Trophoblast cell (in vitro differentiated cells and primary cell): ENCODE measurements at regions not wholly inside any gene's neighbourhood (a gene's known extent, or its start where the extent isn't known, plus 50 kb on each side); places are given as distances from the start of the nearest gene placed in this dataset.

Experiments
- DNase-seq, 2 donors: peaks; one replicate each; pipeline ENCODE4 v3.0.0-alpha.2; 2016
- H2AFZ ChIP-seq: 2 replicates; pipeline ENCODE4 v1.6.1; 2013; ENCODE audit warnings: low read length, moderate library complexity, mild to moderate bottlenecking; ENCODE audit not compliant: insufficient read depth, poor library complexity
- H2AK5ac ChIP-seq: 2 replicates; pipeline ENCODE4 v1.6.1; 2013; ENCODE audit warnings: mild to moderate bottlenecking, low read length
- H2BK120ac ChIP-seq: 2 replicates; pipeline ENCODE4 v1.6.1; 2013; ENCODE audit warnings: low read length, mild to moderate bottlenecking, moderate library complexity; ENCODE audit not compliant: insufficient read depth, poor library complexity
- H2BK12ac ChIP-seq: 2 replicates; pipeline ENCODE4 v1.6.1; 2013; ENCODE audit warnings: mild to moderate bottlenecking, low read length, moderate library complexity
- H2BK5ac ChIP-seq: 2 replicates; pipeline ENCODE4 v1.6.1; 2013; ENCODE audit warnings: low read length, low read depth, moderate library complexity, mild to moderate bottlenecking; ENCODE audit not compliant: poor library complexity
- H3K14ac ChIP-seq: 2 replicates; pipeline ENCODE4 v1.6.1; 2013; ENCODE audit warnings: mild to moderate bottlenecking, low read length
- H3K18ac ChIP-seq: 2 replicates; pipeline ENCODE4 v1.6.1; 2013; ENCODE audit warnings: mild to moderate bottlenecking, low read length
- H3K23ac ChIP-seq: 2 replicates; pipeline ENCODE4 v1.6.1; 2013; ENCODE audit warnings: low read length
- H3K27ac ChIP-seq: 2 replicates; pipeline ENCODE4 v1.5.1; 2013; ENCODE audit warnings: low read depth, mild to moderate bottlenecking, inconsistent platforms, low read length, moderate library complexity
- H3K27me3 ChIP-seq: 2 replicates; pipeline ENCODE4 v1.6.1; 2013; ENCODE audit warnings: inconsistent platforms, mild to moderate bottlenecking, low read length, moderate library complexity; ENCODE audit not compliant: insufficient read depth
- H3K36me3 ChIP-seq, 2 experiments: 1 replicate in 1 of 2; 2 replicates in 1 of 2; pipeline ENCODE4 v1.6.1; 2013; ENCODE audit warnings: low read length in 2 of 2, mild to moderate bottlenecking in 2 of 2, moderate library complexity in 1 of 2; ENCODE audit not compliant: insufficient read depth in 2 of 2, control insufficient read depth in 1 of 2
- H3K4ac ChIP-seq: 2 replicates; pipeline ENCODE4 v1.6.1; 2013; ENCODE audit warnings: low read depth, mild to moderate bottlenecking, low read length, moderate library complexity
- H3K4me1 ChIP-seq, 2 experiments: 1 replicate in 1 of 2; 2 replicates in 1 of 2; pipeline ENCODE4 v1.6.1; 2013; ENCODE audit warnings: low read length in 2 of 2, mild to moderate bottlenecking in 2 of 2, moderate library complexity in 1 of 2; ENCODE audit not compliant: insufficient read depth in 2 of 2, control insufficient read depth in 1 of 2
- H3K4me2 ChIP-seq: 2 replicates; pipeline ENCODE4 v1.6.1; 2013; ENCODE audit warnings: inconsistent platforms, mild to moderate bottlenecking, low read length, moderate library complexity
- H3K4me3 ChIP-seq: 2 replicates; pipeline ENCODE4 v1.5.1; 2013; ENCODE audit warnings: mild to moderate bottlenecking, low read depth, low read length, inconsistent platforms
- H3K79me1 ChIP-seq: one replicate; pipeline ENCODE4 v1.6.1; 2013; ENCODE audit warnings: low read length
- H3K79me2 ChIP-seq: 2 replicates; pipeline ENCODE4 v1.6.1; 2013; ENCODE audit warnings: low read length, mild to moderate bottlenecking; ENCODE audit not compliant: control insufficient read depth, insufficient read depth, poor library complexity
- H3K9ac ChIP-seq: 2 replicates; pipeline ENCODE4 v1.6.1; 2013; ENCODE audit warnings: mild to moderate bottlenecking, low read length
- H3K9me3 ChIP-seq: 2 replicates; pipeline ENCODE4 v1.6.1; 2013; ENCODE audit warnings: low read depth, mild to moderate bottlenecking, control low read depth, inconsistent platforms, low read length; ENCODE audit not compliant: insufficient read depth
- H4K12ac ChIP-seq: 2 replicates; pipeline ENCODE4 v1.6.1; 2013; ENCODE audit warnings: low read depth, mild to moderate bottlenecking, low read length, moderate library complexity
- H4K8ac ChIP-seq: 2 replicates; pipeline ENCODE4 v1.6.1; 2013; ENCODE audit warnings: low read depth, mild to moderate bottlenecking, low read length, moderate library complexity
- H4K91ac ChIP-seq: one replicate; pipeline ENCODE4 v1.6.1; 2013; ENCODE audit warnings: low read depth, mild to moderate bottlenecking, low read length, moderate library complexity
- WGBS: extraction: QIAGEN DNeasy Blood & Tissue Kit; methylation state at CpG from one replicate; pipeline ENCODE4 v1.1.7; 2013; ENCODE audit warnings: missing lambda C conversion rate; ENCODE audit not compliant: insufficient read length, insufficient coverage; ENCODE audit errors: extremely low coverage; 5-methylcytosine and 5-hydroxymethylcytosine counted together

DNA sequence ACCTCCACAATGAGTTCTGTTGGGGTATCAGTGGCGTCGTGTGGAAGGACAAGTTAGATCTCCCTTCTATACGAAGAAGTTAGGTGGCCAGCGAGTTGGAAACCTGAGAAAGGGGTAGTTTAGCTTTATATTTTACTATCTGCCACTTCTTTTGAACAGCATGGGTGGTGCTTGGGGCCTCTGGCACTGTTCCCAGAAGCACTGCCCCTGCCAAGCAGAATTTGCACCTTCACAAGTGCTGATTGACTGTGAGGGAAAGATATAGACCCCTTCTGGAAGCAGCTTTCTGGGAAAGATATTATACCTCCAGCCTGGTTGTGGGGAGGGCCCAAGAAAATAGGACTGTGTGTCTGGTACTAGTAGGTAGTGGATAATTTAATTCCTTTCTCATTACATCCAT lies 246.9 kb downstream of the FBXO8 start:
- H3K4me2 ChIP-seq: no peak overlapping the region
- no peak overlapping the region for H4K8ac ChIP-seq
- no peak overlapping the region for H4K12ac ChIP-seq
- H2AFZ ChIP-seq: no peak overlapping the region
- H3K23ac ChIP-seq: no peak overlapping the region
- H3K27ac ChIP-seq: no peak overlapping the region
- H3K14ac ChIP-seq: no peak overlapping the region
- no peak overlapping the region for H2BK120ac ChIP-seq
- no CpG with 5 or more reads among the region's 4 CpGs for WGBS
- H3K9me3 ChIP-seq: no peaks in the 10 kb centered on the region
- H3K4me1 ChIP-seq: no peaks in the 10 kb centered on the region
- no peak overlapping the region for H3K18ac ChIP-seq
- H2AK5ac ChIP-seq: no peak overlapping the region
- no peaks in the 10 kb centered on the region for H3K79me1 ChIP-seq
- no peak overlapping the region for H3K9ac ChIP-seq
- H3K4ac ChIP-seq: no peak overlapping the region
- H3K4me3 ChIP-seq: no peak overlapping the region
- no peak for DNase-seq
- H3K79me2 ChIP-seq: no peaks in the 10 kb centered on the region
- H3K36me3 ChIP-seq: no peaks in the 10 kb centered on the region
- H3K27me3 ChIP-seq: no peaks in the 10 kb centered on the region
- H2BK12ac ChIP-seq: no peak overlapping the region
- no peak overlapping the region for H2BK5ac ChIP-seq
- H4K91ac ChIP-seq: no peak overlapping the region

DNA sequence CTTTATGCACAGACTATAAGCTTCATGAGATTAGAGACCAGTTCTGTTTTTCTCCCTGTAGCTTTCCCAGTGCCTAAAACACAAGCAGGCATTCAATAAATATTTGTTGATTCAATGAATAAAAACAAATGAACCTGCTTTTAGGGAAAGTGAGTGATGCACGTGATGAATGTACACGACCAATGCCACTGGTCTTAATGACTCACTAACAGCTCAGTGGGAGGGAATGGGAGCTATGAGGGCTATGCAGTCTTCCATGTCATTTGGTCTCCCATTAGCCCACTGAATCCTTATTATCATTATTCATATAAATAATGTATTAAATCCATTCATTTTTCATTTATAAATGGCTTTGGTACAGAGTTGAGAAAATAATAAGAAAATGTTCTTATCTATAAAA lies 247.4 kb downstream of the FBXO8 start:
- no peaks in the 10 kb centered on the region for H3K79me1 ChIP-seq
- no peak overlapping the region for H3K14ac ChIP-seq
- no peak overlapping the region for H3K4me2 ChIP-seq
- H3K9me3 ChIP-seq: no peaks in the 10 kb centered on the region
- H4K12ac ChIP-seq: no peak overlapping the region
- H3K18ac ChIP-seq: no peak overlapping the region
- no peak overlapping the region for H4K8ac ChIP-seq
- H3K4ac ChIP-seq: no peak overlapping the region
- DNase-seq: peak; percentile 4 to 56
- no peaks in the 10 kb centered on the region for H3K36me3 ChIP-seq
- H3K27ac ChIP-seq: no peak overlapping the region
- no peak overlapping the region for H2AK5ac ChIP-seq
- no peak overlapping the region for H2AFZ ChIP-seq
- H2BK5ac ChIP-seq: no peak overlapping the region
- no peak overlapping the region for H3K4me3 ChIP-seq
- no peak overlapping the region for H4K91ac ChIP-seq
- no peak overlapping the region for H2BK120ac ChIP-seq
- no peaks in the 10 kb centered on the region for H3K79me2 ChIP-seq
- WGBS: no CpG with 5 or more reads among the region's 2 CpGs
- no peaks in the 10 kb centered on the region for H3K27me3 ChIP-seq
- no peak overlapping the region for H3K23ac ChIP-seq
- no peaks in the 10 kb centered on the region for H3K4me1 ChIP-seq
- no peak overlapping the region for H3K9ac ChIP-seq
- H2BK12ac ChIP-seq: no peak overlapping the region

DNA sequence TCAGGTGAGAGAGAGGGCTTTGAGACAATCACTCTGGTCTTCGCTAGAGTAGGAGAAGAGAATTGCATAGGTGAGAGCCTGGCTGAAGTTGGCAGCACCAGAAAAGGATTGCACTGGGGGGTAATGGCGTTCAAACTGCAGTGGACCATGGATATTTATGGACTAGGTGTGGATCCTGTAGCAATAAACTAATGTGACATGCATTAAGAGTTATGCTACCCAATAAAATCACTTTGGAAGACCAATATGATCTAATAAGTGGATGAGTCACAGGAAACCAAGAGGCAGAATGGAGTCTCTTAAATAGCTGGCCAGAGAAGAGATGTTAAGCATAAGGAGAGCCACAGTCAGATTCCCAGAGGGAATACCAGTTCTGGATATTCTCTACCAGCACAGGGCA lies 259.8 kb downstream of the FBXO8 start:
- H3K27ac ChIP-seq: no peak overlapping the region
- H3K4me2 ChIP-seq: no peak overlapping the region
- no peak overlapping the region for H4K8ac ChIP-seq
- no CpG with 5 or more reads among the region's 2 CpGs for WGBS
- no peak overlapping the region for H4K91ac ChIP-seq
- H3K79me1 ChIP-seq: no peaks in the 10 kb centered on the region
- H2AFZ ChIP-seq: no peak overlapping the region
- H3K14ac ChIP-seq: no peak overlapping the region
- no peaks in the 10 kb centered on the region for H3K9me3 ChIP-seq
- no peak overlapping the region for H3K18ac ChIP-seq
- no peak overlapping the region for H3K23ac ChIP-seq
- H3K79me2 ChIP-seq: no peaks in the 10 kb centered on the region
- no peak overlapping the region for H2BK120ac ChIP-seq
- no peak overlapping the region for H3K9ac ChIP-seq
- no peak overlapping the region for H4K12ac ChIP-seq
- no peak for DNase-seq
- H2AK5ac ChIP-seq: no peak overlapping the region
- no peak overlapping the region for H3K4ac ChIP-seq
- no peak overlapping the region for H2BK12ac ChIP-seq
- H3K27me3 ChIP-seq: no peaks in the 10 kb centered on the region
- no peaks in the 10 kb centered on the region for H3K4me1 ChIP-seq
- no peaks in the 10 kb centered on the region for H3K36me3 ChIP-seq
- no peak overlapping the region for H2BK5ac ChIP-seq
- H3K4me3 ChIP-seq: no peak overlapping the region

DNA sequence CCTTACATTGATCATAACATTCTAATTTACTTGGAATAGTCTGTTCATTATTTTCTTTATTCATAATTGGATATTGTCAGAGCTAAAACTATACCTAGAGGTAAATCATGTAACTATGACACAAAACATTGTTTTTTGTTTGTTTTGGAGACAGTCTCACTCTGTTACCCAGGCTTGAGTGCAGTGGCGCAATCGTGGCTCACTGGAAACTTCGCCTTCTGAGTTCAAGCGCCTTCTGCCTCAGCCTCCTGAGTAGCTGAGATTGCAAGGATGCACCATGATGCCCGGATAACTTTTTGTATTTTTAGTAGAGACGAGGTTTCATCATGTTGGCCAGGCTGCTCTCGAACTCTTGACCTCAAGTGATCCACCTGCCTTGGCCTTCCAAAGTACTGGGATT lies 265.2 kb downstream of the FBXO8 start:
- no peak overlapping the region for H3K18ac ChIP-seq
- H4K8ac ChIP-seq: no peak overlapping the region
- H3K9ac ChIP-seq: no peak overlapping the region
- no peaks in the 10 kb centered on the region for H3K79me2 ChIP-seq
- no peaks in the 10 kb centered on the region for H3K36me3 ChIP-seq
- no peak overlapping the region for H4K12ac ChIP-seq
- H3K79me1 ChIP-seq: no peaks in the 10 kb centered on the region
- H2AFZ ChIP-seq: no peak overlapping the region
- H3K4ac ChIP-seq: no peak overlapping the region
- H3K27ac ChIP-seq: no peak overlapping the region
- no peak overlapping the region for H3K4me2 ChIP-seq
- DNase-seq: peak; percentile 62 to 84
- WGBS: no CpG with 5 or more reads among the region's 7 CpGs
- no peak overlapping the region for H2BK5ac ChIP-seq
- no peak overlapping the region for H3K14ac ChIP-seq
- H3K27me3 ChIP-seq: no peaks in the 10 kb centered on the region
- no peak overlapping the region for H2AK5ac ChIP-seq
- no peak overlapping the region for H3K4me3 ChIP-seq
- H2BK120ac ChIP-seq: no peak overlapping the region
- no peak overlapping the region for H3K23ac ChIP-seq
- H3K9me3 ChIP-seq: no peaks in the 10 kb centered on the region
- H3K4me1 ChIP-seq: no peaks in the 10 kb centered on the region
- no peak overlapping the region for H4K91ac ChIP-seq
- no peak overlapping the region for H2BK12ac ChIP-seq
